H1 (cell line): ENCODE measurements at regions not wholly inside any gene's neighbourhood (a gene's known extent, or its start where the extent isn't known, plus 50 kb on each side); places are given as distances from the start of the nearest gene placed in this dataset.

Experiments
- BACH1 ChIP-seq: IDR thresholded peaks from 2 replicates; pipeline ENCODE4 v1.6.1; 2012; ENCODE audit warnings: low read length, improper control_type of control experiment
- CBX8 ChIP-seq: fragments of 300-800, 300-1000 bp; sonication (generic); IDR thresholded peaks from 2 replicates; pipeline ENCODE4 v1.7.1; 2016; ENCODE audit warnings: low read depth, low read length, borderline replicate concordance
- EP300 ChIP-seq, 2 experiments: IDR thresholded peaks; 1 replicate in 1 of 2; 2 replicates in 1 of 2; pipeline ENCODE4 v1.6.1; 2011 to 2012; ENCODE audit warnings: low read depth in 2 of 2, low read length in 2 of 2, mild to moderate bottlenecking in 2 of 2, borderline replicate concordance in 1 of 2, inconsistent platforms in 1 of 2, moderate library complexity in 1 of 2
- EZH2 ChIP-seq: fragments of 200-600 bp; sonication (generic); IDR thresholded peaks from 2 replicates; pipeline ENCODE4 v1.7.1; 2012; ENCODE audit warnings: low read depth, mild to moderate bottlenecking, moderate library complexity, low read length, inconsistent platforms; ENCODE audit not compliant: severe bottlenecking
- GTF2F1 ChIP-seq: IDR thresholded peaks from 2 replicates; pipeline ENCODE4 v1.6.1; 2012; ENCODE audit warnings: low read depth, low read length, improper control_type of control experiment, borderline replicate concordance
- HDAC2 ChIP-seq, 2 experiments: fragments of 300-600 bp in 1 of 2; sonication (generic) in 1 of 2; IDR thresholded peaks; 2 replicates each; pipeline ENCODE4 v1.6.1; 2011 to 2012; ENCODE audit warnings: low read depth in 2 of 2, low read length in 2 of 2, mild to moderate bottlenecking in 2 of 2, moderate library complexity in 2 of 2, borderline replicate concordance in 1 of 2, inconsistent platforms in 1 of 2
- KDM1A ChIP-seq: fragments of 200-600, 300-600 bp; sonication (generic); IDR thresholded peaks from 2 replicates; pipeline ENCODE4 v1.7.1; 2016; ENCODE audit warnings: mild to moderate bottlenecking, low read length, borderline replicate concordance
- KDM4A ChIP-seq: IDR thresholded peaks from one replicate; pipeline ENCODE4 v1.7.1; 2012; ENCODE audit warnings: low read depth, mild to moderate bottlenecking, moderate library complexity, low read length, inconsistent platforms; ENCODE audit not compliant: severe bottlenecking
- PHF8 ChIP-seq: fragments of 200-600 bp; sonication (generic); conservative IDR thresholded peaks from 2 replicates; pipeline ENCODE4 v1.7.1; 2012; ENCODE audit warnings: low read depth, mild to moderate bottlenecking, inconsistent platforms, low read length, moderate library complexity
- POLR2A ChIP-seq, 2 experiments: IDR thresholded peaks; 1 replicate in 1 of 2; 2 replicates in 1 of 2; pipeline ENCODE4 v1.6.1; 2011; ENCODE audit warnings: low read depth in 2 of 2, low read length in 2 of 2, mild to moderate bottlenecking in 2 of 2; ENCODE audit errors: control extremely low read depth in 1 of 2
- TAF1 ChIP-seq: IDR thresholded peaks from 2 replicates; pipeline ENCODE4 v1.6.1; 2011; ENCODE audit warnings: mild to moderate bottlenecking, low read depth, low read length
- ZNF274 ChIP-seq: IDR thresholded peaks from 2 replicates; pipeline ENCODE4 v1.7.0; 2012; ENCODE audit warnings: low read length, borderline replicate concordance; ENCODE audit errors: extremely low read depth
- TF ChIP-seq, protein P1 (sequence below): IDR thresholded peaks from 2 replicates; pipeline ENCODE4 v1.6.1; 2011; ENCODE audit warnings: low read length, improper control_type of control experiment
- TF ChIP-seq, protein P2 (sequence below), 3 experiments: IDR thresholded peaks; 1 replicate in 2 of 3; 2 replicates in 1 of 3; pipeline versions ENCODE4 v1.5.1 to v1.6.1; 2011; ENCODE audit warnings: low read length in 3 of 3, mild to moderate bottlenecking in 3 of 3, inconsistent platforms in 2 of 3, low read depth in 1 of 3, moderate library complexity in 1 of 3; ENCODE audit not compliant: insufficient read depth in 1 of 3; ENCODE audit errors: control extremely low read depth in 1 of 3

DNA sequence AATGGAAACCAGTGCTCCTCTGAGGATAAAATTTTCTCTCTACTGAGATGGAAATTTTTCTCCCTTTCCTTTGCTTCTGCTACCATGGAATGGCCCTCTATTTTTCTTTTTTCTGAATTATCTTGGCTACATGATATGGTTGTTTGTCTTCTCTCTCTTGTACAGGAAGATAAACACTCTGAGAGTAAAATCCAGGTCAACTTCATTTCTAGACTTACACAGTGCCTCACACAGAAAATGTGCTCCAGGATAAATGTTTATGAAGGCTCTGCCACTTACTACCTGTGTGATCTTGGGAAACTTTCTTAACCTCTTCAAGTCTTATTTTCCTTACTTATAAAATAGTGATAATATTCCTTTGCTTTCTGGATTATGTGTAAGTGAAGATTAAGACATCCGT lies 153.9 kb downstream of the PRELID2 start:
- TF ChIP-seq EP300 (IDR thresholded peaks at IDR 0.05; ENCODE audit: borderline replicate concordance in 1 of 2, low read depth in 2 of 2, low read length in 2 of 2), result no peak
- no peak for TF ChIP-seq EZH2
- no peak for TF ChIP-seq ZNF274
- no peak for TF ChIP-seq HDAC2 (IDR thresholded peaks at IDR 0.05; ENCODE audit: borderline replicate concordance in 1 of 2, low read depth in 2 of 2, low read length in 2 of 2)
- TF ChIP-seq, protein P1, sequence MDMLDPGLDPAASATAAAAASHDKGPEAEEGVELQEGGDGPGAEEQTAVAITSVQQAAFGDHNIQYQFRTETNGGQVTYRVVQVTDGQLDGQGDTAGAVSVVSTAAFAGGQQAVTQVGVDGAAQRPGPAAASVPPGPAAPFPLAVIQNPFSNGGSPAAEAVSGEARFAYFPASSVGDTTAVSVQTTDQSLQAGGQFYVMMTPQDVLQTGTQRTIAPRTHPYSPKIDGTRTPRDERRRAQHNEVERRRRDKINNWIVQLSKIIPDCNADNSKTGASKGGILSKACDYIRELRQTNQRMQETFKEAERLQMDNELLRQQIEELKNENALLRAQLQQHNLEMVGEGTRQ, result no peak
- TF ChIP-seq, protein P2, sequence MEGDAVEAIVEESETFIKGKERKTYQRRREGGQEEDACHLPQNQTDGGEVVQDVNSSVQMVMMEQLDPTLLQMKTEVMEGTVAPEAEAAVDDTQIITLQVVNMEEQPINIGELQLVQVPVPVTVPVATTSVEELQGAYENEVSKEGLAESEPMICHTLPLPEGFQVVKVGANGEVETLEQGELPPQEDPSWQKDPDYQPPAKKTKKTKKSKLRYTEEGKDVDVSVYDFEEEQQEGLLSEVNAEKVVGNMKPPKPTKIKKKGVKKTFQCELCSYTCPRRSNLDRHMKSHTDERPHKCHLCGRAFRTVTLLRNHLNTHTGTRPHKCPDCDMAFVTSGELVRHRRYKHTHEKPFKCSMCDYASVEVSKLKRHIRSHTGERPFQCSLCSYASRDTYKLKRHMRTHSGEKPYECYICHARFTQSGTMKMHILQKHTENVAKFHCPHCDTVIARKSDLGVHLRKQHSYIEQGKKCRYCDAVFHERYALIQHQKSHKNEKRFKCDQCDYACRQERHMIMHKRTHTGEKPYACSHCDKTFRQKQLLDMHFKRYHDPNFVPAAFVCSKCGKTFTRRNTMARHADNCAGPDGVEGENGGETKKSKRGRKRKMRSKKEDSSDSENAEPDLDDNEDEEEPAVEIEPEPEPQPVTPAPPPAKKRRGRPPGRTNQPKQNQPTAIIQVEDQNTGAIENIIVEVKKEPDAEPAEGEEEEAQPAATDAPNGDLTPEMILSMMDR (IDR thresholded peaks at IDR 0.05; ENCODE audit: control extremely low read depth in 1 of 3, insufficient read depth in 1 of 3, low read depth in 1 of 3, low read length in 3 of 3), result no peak
- TF ChIP-seq BACH1, result no peak
- TF ChIP-seq TAF1, result no peak
- TF ChIP-seq KDM1A, result no peak
- TF ChIP-seq GTF2F1, result no peak
- TF ChIP-seq KDM4A, result no peak
- TF ChIP-seq PHF8, result no peak
- TF ChIP-seq CBX8, result no peak
- no peak for TF ChIP-seq POLR2A (IDR thresholded peaks at IDR 0.05; ENCODE audit: control extremely low read depth in 1 of 2, low read depth in 2 of 2, low read length in 2 of 2)
